ENCODE measurements at regions not wholly inside any gene's neighbourhood (a gene's known extent, or its start where the extent isn't known, plus 50 kb on each side); places are given as distances from the start of the nearest gene placed in this dataset.

DNA sequence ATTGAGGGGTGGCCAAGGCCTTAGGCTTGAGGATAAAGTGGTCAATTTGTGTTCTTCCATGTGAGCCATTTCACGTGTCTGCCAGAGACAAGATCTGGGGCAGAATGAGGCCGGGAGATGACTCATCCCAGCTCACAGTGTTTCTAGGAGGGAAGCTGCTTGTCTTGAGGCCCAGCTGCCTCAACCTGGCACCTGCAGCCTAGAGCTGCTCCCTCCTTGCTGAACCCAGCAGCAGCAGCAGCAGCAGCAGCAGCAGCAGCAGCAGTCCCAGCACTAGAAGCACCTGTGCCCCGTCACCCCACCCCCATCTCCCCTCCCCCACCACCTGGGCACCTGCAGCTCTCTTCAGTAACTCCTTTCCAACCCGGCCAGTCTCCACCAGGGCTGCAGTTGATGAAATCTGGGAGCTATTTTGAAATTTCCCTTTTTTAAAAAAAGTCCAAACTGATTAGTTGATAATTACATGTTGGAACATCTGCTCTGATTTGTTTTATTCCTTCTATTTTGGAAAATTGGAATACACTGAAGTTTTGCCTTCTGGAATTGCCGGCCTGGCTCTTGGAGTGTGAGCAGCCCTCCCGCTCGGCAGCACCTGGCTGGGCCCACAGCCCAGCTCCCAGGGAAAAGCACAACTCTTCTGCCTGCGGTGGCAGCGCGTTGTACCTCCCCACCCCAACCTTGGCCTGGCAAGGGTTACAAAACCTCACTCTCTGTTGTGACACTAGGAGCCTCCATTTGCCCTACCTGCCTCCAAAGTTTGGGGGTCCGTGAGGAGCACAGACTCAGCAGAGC lies 143.5 kb downstream of the NXPE2 start:
- H3K4me2 ChIP-seq (ENCODE audit: insufficient read depth, low read length), result no peak overlapping the region
- no peaks in the 10 kb centered on the region for H3K27me3 ChIP-seq (ENCODE audit: insufficient read depth, low read length)

DNA sequence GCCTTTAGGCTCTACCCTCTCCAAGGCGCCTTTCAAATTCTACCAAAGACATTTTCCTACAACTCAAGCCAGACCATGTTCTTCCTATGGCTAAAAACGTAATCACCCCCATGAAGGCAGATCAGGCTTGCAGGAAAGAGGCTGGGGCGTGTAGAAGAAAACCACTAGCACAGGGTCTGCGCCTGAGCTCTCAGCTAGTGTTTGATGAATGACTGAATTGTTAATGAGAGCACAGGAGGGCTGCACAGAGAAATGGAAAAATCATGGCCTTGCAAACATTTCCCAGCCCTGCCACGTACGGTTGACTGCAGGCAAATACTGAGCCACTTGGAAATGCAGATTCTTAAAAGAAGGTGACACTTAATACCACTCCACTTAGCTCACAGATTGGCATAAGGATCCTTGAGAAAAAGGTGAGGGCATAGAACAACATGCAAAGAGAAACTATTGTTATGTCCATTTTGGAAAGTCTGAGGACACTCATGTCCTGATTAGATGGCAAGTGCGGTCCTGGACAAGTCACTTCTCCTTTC lies 148.6 kb downstream of the NXPE2 start:
- H3K4me3 ChIP-seq (ENCODE audit: insufficient read depth, low read length), result no peak overlapping the region
- H2AFZ ChIP-seq (ENCODE audit: low read length), result no peak overlapping the region
- H3K27ac ChIP-seq (ENCODE audit: low read depth, low read length), result no peak overlapping the region
- H3K79me2 ChIP-seq (ENCODE audit: insufficient read depth, low read length), result no peaks in the 10 kb centered on the region
- TF ChIP-seq, protein P1, sequence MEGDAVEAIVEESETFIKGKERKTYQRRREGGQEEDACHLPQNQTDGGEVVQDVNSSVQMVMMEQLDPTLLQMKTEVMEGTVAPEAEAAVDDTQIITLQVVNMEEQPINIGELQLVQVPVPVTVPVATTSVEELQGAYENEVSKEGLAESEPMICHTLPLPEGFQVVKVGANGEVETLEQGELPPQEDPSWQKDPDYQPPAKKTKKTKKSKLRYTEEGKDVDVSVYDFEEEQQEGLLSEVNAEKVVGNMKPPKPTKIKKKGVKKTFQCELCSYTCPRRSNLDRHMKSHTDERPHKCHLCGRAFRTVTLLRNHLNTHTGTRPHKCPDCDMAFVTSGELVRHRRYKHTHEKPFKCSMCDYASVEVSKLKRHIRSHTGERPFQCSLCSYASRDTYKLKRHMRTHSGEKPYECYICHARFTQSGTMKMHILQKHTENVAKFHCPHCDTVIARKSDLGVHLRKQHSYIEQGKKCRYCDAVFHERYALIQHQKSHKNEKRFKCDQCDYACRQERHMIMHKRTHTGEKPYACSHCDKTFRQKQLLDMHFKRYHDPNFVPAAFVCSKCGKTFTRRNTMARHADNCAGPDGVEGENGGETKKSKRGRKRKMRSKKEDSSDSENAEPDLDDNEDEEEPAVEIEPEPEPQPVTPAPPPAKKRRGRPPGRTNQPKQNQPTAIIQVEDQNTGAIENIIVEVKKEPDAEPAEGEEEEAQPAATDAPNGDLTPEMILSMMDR (IDR thresholded peaks at IDR 0.05; ENCODE audit: extremely low read depth, low read depth, low read length), result no peak
- no peaks in the 10 kb centered on the region for H3K4me1 ChIP-seq (ENCODE audit: insufficient read depth, low read length)
- no peaks in the 10 kb centered on the region for H4K20me1 ChIP-seq (ENCODE audit: insufficient read depth, low read length)
- no peaks in the 10 kb centered on the region for H3K36me3 ChIP-seq (ENCODE audit: insufficient read depth, low read length)
- H3K4me2 ChIP-seq (ENCODE audit: insufficient read depth, low read length), result no peak overlapping the region
- H3K27me3 ChIP-seq (ENCODE audit: insufficient read depth, low read length), result no peaks in the 10 kb centered on the region
- H3K9me3 ChIP-seq (ENCODE audit: low read depth, low read length), result no peaks in the 10 kb centered on the region
- DNase-seq (ENCODE audit: insufficient read length, low spot score, missing footprints), result no peak

More for the DNA sequence above, 143.5 kb downstream of the NXPE2 start:
- H2AFZ ChIP-seq (ENCODE audit: low read length), result no peak overlapping the region
- H3K4me1 ChIP-seq (ENCODE audit: insufficient read depth, low read length), result no peaks in the 10 kb centered on the region
- H3K9me3 ChIP-seq (ENCODE audit: low read depth, low read length), result no peaks in the 10 kb centered on the region
- no peak overlapping the region for H3K27ac ChIP-seq (ENCODE audit: low read depth, low read length)
- TF ChIP-seq, protein P1 (IDR thresholded peaks at IDR 0.05; ENCODE audit: extremely low read depth, low read depth, low read length), result no peak
- no peaks in the 10 kb centered on the region for H3K36me3 ChIP-seq (ENCODE audit: insufficient read depth, low read length)
- H3K4me3 ChIP-seq (ENCODE audit: insufficient read depth, low read length), result no peak overlapping the region
- no peaks in the 10 kb centered on the region for H4K20me1 ChIP-seq (ENCODE audit: insufficient read depth, low read length)
- no peaks in the 10 kb centered on the region for H3K79me2 ChIP-seq (ENCODE audit: insufficient read depth, low read length)
- no peak for DNase-seq (ENCODE audit: insufficient read length, low spot score, missing footprints)

DNA sequence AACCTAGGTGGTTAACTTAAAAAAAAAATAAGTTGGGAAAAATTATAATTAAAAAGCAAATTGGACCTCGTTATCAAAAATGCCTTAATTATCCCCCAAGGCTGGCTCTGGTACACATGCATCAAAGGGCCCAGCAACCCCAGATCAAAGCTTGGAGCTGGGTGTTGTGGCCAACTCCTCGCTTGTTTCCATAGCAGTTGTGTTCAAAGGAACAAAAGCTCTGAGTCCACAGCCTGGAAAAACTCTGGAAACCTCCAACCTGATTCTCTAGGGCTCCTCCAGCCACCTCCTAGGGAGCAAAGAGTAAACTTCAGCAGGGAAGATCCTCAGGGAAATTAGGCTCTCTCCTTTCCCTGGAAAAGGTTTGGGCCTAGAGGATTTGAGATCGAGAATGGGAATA lies 149.4 kb downstream of the NXPE2 start:
- no peak for DNase-seq (ENCODE audit: insufficient read length, low spot score, missing footprints)
- H3K4me2 ChIP-seq (ENCODE audit: insufficient read depth, low read length), result no peak overlapping the region

More for the DNA sequence above, 149.4 kb downstream of the NXPE2 start:
- Histone ChIP-seq H4K20me1 (ENCODE audit: insufficient read depth, low read length) (no peaks in the 10 kb centered on the region), H3K9me3 (ENCODE audit: low read depth, low read length) (no peaks in the 10 kb centered on the region), H3K27ac (ENCODE audit: low read depth, low read length) (no peak overlapping the region), H3K4me3 (ENCODE audit: insufficient read depth, low read length) (no peak overlapping the region), H3K36me3 (ENCODE audit: insufficient read depth, low read length) (no peaks in the 10 kb centered on the region), H3K27me3 (ENCODE audit: insufficient read depth, low read length) (no peaks in the 10 kb centered on the region), H2AFZ (ENCODE audit: low read length) (no peak overlapping the region), H3K4me1 (ENCODE audit: insufficient read depth, low read length) (no peaks in the 10 kb centered on the region), H3K79me2 (ENCODE audit: insufficient read depth, low read length) (no peaks in the 10 kb centered on the region)
- TF ChIP-seq, protein P1 (IDR thresholded peaks at IDR 0.05; ENCODE audit: extremely low read depth, low read depth, low read length), result no peak
